PC-9 (cell line): ENCODE measurements at regions not wholly inside any gene's neighbourhood (a gene's known extent, or its start where the extent isn't known, plus 50 kb on each side); places are given as distances from the start of the nearest gene placed in this dataset.

Experiments
- BruUV-seq: library from RNA; stranded (reverse); fragments of 400-500 nt; replicated peaks from 2 replicates; lab custom pipeline; 2021; lab: Mats Ljungman, UMichigan
- CTCF ChIA-PET: fragments of 300-600 bp; sonication (Branson Sonifier 250); formaldehyde crosslinking; loops from one replicate; lab custom pipeline; 2022; ENCODE audit warnings: antibody characterized with exemption; lab: Charles Lee
- POLR2A ChIA-PET: fragments of 300-600 bp; sonication (Branson Sonifier 250); formaldehyde crosslinking; loops from one replicate; lab custom pipeline; 2022; ENCODE audit warnings: antibody characterized with exemption; ENCODE audit not compliant: unreplicated experiment; lab: Charles Lee
- DNase-seq, 2 experiments: peaks; one replicate each; pipeline versions ENCODE4 v3.0.0 to v3.0.0-alpha.2; 2015 to 2022; ENCODE audit warnings: mixed read lengths in 1 of 2
- H2AFZ ChIP-seq: fragments of 200-600 bp; sonication (generic); 2 replicates; pipeline ENCODE4 v1.8.1; 2017; ENCODE audit warnings: antibody characterized with exemption
- H3F3A ChIP-seq: fragments of 200-600 bp; sonication (generic); 2 replicates; pipeline ENCODE4 v1.8.1; 2017; ENCODE audit warnings: antibody characterized with exemption, mild to moderate bottlenecking, low read depth; ENCODE audit not compliant: insufficient read depth
- H3K27ac ChIP-seq: fragments of 200-600 bp; sonication (generic); 2 replicates; pipeline ENCODE4 v1.6.1; 2016; ENCODE audit warnings: mixed run types
- H3K27me3 ChIP-seq: fragments of 200-600 bp; sonication (generic); 2 replicates; pipeline ENCODE4 v1.6.1; 2016; ENCODE audit warnings: low read depth, mixed run types; ENCODE audit not compliant: insufficient read depth
- H3K36me3 ChIP-seq: fragments of 200-600 bp; sonication (generic); 2 replicates; pipeline ENCODE4 v1.6.1; 2016; ENCODE audit warnings: low read depth, mixed run types
- H3K4me1 ChIP-seq: fragments of 200-600 bp; sonication (generic); replicated peaks from 2 replicates; pipeline ENCODE4 v1.6.1; 2016; ENCODE audit warnings: mixed run types; ENCODE audit not compliant: insufficient read depth
- H3K4me2 ChIP-seq: fragments of 200-600 bp; sonication (generic); 2 replicates; pipeline ENCODE4 v1.6.1; 2017; ENCODE audit warnings: mixed run types
- H3K4me3 ChIP-seq: fragments of 200-600 bp; sonication (generic); 2 replicates; pipeline ENCODE4 v1.6.1; 2016; ENCODE audit warnings: mixed run types
- H3K79me2 ChIP-seq: fragments of 200-600 bp; sonication (generic); 2 replicates; pipeline ENCODE4 v1.6.1; 2017; ENCODE audit warnings: low read depth, mixed run types
- H3K9me2 ChIP-seq: fragments of 200-600 bp; sonication (generic); 2 replicates; pipeline ENCODE4 v1.8.1; 2017; ENCODE audit warnings: mild to moderate bottlenecking; ENCODE audit not compliant: insufficient read depth
- H3K9me3 ChIP-seq: fragments of 200-600 bp; sonication (generic); 2 replicates; pipeline ENCODE4 v1.8.1; 2016; ENCODE audit warnings: low read depth; ENCODE audit not compliant: insufficient read depth
- H4K20me1 ChIP-seq: fragments of 200-600 bp; sonication (generic); 2 replicates; pipeline ENCODE4 v1.8.1; 2017; ENCODE audit not compliant: insufficient read depth
- CTCF ChIP-seq: fragments of 200-600 bp; sonication (generic); conservative IDR thresholded peaks from 2 replicates; pipeline ENCODE4 v1.6.1; 2017; ENCODE audit warnings: mixed run types, antibody characterized with exemption, mild to moderate bottlenecking, moderate library complexity
- EZH2 ChIP-seq: fragments of 200-600 bp; sonication (generic); IDR thresholded peaks from 2 replicates; pipeline ENCODE4 v1.8.0; 2017; ENCODE audit warnings: antibody characterized with exemption, low read depth
- intact Hi-C: fragments of 100-400 bp; cut with micrococcal nuclease; formaldehyde crosslinking; loops from one replicate; pipeline ENCODE4 v1.10.0; 2022; ENCODE audit not compliant: unreplicated experiment

GRCh38 chr7:69457595-69458504 lies 140.4 kb upstream of the AUTS2 start:
- Histone ChIP-seq H3K27me3 (no peaks in the 10 kb centered on the region), H3K4me2 (no peak overlapping the region), H2AFZ (no peak overlapping the region), H3K4me1 (no peaks in the 10 kb centered on the region), H3K79me2 (no peaks in the 10 kb centered on the region), H3K4me3 (no peak overlapping the region), H4K20me1 (no peaks in the 10 kb centered on the region), H3F3A (no peaks in the 10 kb centered on the region), H3K9me3 (no peaks in the 10 kb centered on the region), H3K27ac (no peak overlapping the region), H3K9me2 (no peaks in the 10 kb centered on the region), H3K36me3 (no peaks in the 10 kb centered on the region)
- intact Hi-C loops = no loop called here
- CTCF ChIA-PET = no interaction called here
- no peak for DNase-seq
- POLR2A ChIA-PET = no interaction called here
- no TSS peak for BruUV-seq
- no peak for TF ChIP-seq CTCF
- no peak for TF ChIP-seq EZH2

- Histone ChIP-seq H3K27ac (no peak overlapping the region), H2AFZ (no peak overlapping the region), H3K4me1 (no peaks in the 10 kb centered on the region), H3K4me2 (no peak overlapping the region), H3K9me3 (peaks cover 4% of the 10 kb centered on the region), H3F3A (no peaks in the 10 kb centered on the region), H3K9me2 (no peaks in the 10 kb centered on the region), H4K20me1 (no peaks in the 10 kb centered on the region), H3K4me3 (no peak overlapping the region), H3K36me3 (no peaks in the 10 kb centered on the region), H3K27me3 (no peaks in the 10 kb centered on the region), H3K79me2 (no peaks in the 10 kb centered on the region)
- CTCF ChIA-PET = no interaction called here
- intact Hi-C loops = no loop called here
- POLR2A ChIA-PET = no interaction called here
- no peak for DNase-seq
- BruUV-seq = no TSS peak
- TF ChIP-seq EZH2 (no peak), CTCF (no peak)
Measured at GRCh38 chr7:69464035-69464434, 134.2 kb upstream of the AUTS2 start.

- Histone ChIP-seq H3K4me1 (no peaks in the 10 kb centered on the region), H3K4me3 (no peak overlapping the region), H3F3A (no peaks in the 10 kb centered on the region), H3K79me2 (no peaks in the 10 kb centered on the region), H3K9me3 (peaks cover 4% of the 10 kb centered on the region), H2AFZ (no peak overlapping the region), H3K9me2 (no peaks in the 10 kb centered on the region), H3K36me3 (no peaks in the 10 kb centered on the region), H3K27ac (no peak overlapping the region), H4K20me1 (no peaks in the 10 kb centered on the region), H3K27me3 (no peaks in the 10 kb centered on the region), H3K4me2 (no peak overlapping the region)
- intact Hi-C loops = no loop called here
- TF ChIP-seq CTCF (no peak), EZH2 (no peak)
- CTCF ChIA-PET = no interaction called here
- no peak for DNase-seq
- BruUV-seq = no TSS peak
- POLR2A ChIA-PET = no interaction called here
Measured at GRCh38 chr7:69465262-69465661, 133.0 kb upstream of the AUTS2 start.
